Right lobe of liver (tissue), 4 donors: ENCODE measurements at regions not wholly inside any gene's neighbourhood (a gene's known extent, or its start where the extent isn't known, plus 50 kb on each side); places are given as distances from the start of the nearest gene placed in this dataset.

Experiments used
- POLR2A ChIP-seq: fragments of 450-650 bp; IDR thresholded peaks from one replicate; pipeline ENCODE4 v1.6.1; 2017; ENCODE audit warnings: antibody characterized with exemption, mild to moderate bottlenecking
- TF ChIP-seq, protein P1 (sequence below), 4 donors: fragments of 200-600 bp in 3 of 4; fragments of 450-650 bp in 1 of 4; IDR thresholded peaks; one replicate each; pipeline versions ENCODE4 v1.5.1 to v1.8.0; 2016 to 2022; ENCODE audit warnings: antibody characterized with exemption in 4 of 4, mild to moderate bottlenecking in 2 of 4
- donor health status: DM: no; HTN: no; CAD: no.
- donor health status: DM: no; HTN: no; CAD: no.
- donor health status: DM: no; HTN: yes; CAD: no.

DNA sequence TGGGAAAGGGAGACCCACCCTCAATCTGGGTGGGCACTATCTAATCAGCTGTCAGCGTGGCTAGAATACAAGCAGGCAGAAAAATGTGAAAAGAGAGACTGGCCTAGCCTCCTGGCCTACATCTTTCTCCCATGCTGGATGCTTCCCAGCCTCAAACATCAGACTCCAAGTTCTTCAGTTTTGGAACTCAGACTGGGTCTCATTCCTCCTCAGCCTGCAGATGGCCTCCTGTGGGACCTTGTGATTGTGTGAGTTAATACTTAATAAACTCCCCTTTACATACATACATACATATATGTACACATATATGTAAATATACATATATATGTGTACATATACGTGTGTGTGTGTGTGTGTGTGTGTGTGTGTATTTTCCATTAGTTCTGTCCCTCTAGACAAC, 207.1 kb downstream of the BRINP2 start:
- TF ChIP-seq, protein P1, sequence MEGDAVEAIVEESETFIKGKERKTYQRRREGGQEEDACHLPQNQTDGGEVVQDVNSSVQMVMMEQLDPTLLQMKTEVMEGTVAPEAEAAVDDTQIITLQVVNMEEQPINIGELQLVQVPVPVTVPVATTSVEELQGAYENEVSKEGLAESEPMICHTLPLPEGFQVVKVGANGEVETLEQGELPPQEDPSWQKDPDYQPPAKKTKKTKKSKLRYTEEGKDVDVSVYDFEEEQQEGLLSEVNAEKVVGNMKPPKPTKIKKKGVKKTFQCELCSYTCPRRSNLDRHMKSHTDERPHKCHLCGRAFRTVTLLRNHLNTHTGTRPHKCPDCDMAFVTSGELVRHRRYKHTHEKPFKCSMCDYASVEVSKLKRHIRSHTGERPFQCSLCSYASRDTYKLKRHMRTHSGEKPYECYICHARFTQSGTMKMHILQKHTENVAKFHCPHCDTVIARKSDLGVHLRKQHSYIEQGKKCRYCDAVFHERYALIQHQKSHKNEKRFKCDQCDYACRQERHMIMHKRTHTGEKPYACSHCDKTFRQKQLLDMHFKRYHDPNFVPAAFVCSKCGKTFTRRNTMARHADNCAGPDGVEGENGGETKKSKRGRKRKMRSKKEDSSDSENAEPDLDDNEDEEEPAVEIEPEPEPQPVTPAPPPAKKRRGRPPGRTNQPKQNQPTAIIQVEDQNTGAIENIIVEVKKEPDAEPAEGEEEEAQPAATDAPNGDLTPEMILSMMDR (IDR thresholded peaks at IDR 0.05): no peak
- no peak for TF ChIP-seq POLR2A
